Lower leg skin (tissue), 3 donors: ENCODE measurements at regions not wholly inside any gene's neighbourhood (a gene's known extent, or its start where the extent isn't known, plus 50 kb on each side); places are given as distances from the start of the nearest gene placed in this dataset.

Experiments
- POLR2A ChIP-seq, 2 donors: fragments of 450-650 bp; IDR thresholded peaks; one replicate each; pipeline ENCODE4 v1.6.1; 2016 to 2017; ENCODE audit warnings: antibody characterized with exemption in 2 of 2, mild to moderate bottlenecking in 1 of 2, moderate library complexity in 1 of 2
- TF ChIP-seq, protein P1 (sequence below), 3 donors: fragments of 450-650 bp; IDR thresholded peaks; one replicate each; pipeline ENCODE4 v1.5.1; 2016; ENCODE audit warnings: antibody characterized with exemption in 3 of 3, mild to moderate bottlenecking in 3 of 3, moderate library complexity in 2 of 3

DNA sequence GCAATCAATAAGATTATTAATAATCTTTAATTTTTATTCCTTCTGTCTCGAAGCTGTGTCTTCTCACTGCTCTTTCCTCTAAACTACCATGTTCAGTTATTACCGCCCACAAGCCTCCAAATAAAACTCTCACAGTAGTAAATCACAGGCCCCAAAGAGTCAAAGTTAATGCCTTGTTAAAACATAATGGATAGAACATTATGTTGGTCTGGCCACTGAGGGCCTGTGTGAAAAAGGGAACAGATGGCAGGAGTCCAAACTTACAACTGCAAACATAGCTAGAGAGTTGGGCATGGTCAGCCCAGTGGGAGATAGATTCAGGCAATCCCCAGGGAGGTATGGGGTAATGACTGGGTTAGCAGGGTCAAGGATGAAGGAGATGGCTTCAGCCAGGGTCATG, 84.6 kb upstream of the TNIP3 start:
- TF ChIP-seq, protein P1, sequence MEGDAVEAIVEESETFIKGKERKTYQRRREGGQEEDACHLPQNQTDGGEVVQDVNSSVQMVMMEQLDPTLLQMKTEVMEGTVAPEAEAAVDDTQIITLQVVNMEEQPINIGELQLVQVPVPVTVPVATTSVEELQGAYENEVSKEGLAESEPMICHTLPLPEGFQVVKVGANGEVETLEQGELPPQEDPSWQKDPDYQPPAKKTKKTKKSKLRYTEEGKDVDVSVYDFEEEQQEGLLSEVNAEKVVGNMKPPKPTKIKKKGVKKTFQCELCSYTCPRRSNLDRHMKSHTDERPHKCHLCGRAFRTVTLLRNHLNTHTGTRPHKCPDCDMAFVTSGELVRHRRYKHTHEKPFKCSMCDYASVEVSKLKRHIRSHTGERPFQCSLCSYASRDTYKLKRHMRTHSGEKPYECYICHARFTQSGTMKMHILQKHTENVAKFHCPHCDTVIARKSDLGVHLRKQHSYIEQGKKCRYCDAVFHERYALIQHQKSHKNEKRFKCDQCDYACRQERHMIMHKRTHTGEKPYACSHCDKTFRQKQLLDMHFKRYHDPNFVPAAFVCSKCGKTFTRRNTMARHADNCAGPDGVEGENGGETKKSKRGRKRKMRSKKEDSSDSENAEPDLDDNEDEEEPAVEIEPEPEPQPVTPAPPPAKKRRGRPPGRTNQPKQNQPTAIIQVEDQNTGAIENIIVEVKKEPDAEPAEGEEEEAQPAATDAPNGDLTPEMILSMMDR (IDR thresholded peaks at IDR 0.05), result no peak
- no peak for TF ChIP-seq POLR2A (IDR thresholded peaks at IDR 0.05)
